ENCODE measurements at regions not wholly inside any gene's neighbourhood (a gene's known extent, or its start where the extent isn't known, plus 50 kb on each side); places are given as distances from the start of the nearest gene placed in this dataset.

- TF ChIP-seq POLR2A (IDR thresholded peaks at IDR 0.05) (no peak), CTCF (IDR thresholded peaks at IDR 0.05) (no peak)
These were observed 1147.6 kb upstream of the ADGRL4 start for GRCh38 chr1:80154176-80154575.
